ENCODE measurements at regions not wholly inside any gene's neighbourhood (a gene's known extent, or its start where the extent isn't known, plus 50 kb on each side); places are given as distances from the start of the nearest gene placed in this dataset.

DNA sequence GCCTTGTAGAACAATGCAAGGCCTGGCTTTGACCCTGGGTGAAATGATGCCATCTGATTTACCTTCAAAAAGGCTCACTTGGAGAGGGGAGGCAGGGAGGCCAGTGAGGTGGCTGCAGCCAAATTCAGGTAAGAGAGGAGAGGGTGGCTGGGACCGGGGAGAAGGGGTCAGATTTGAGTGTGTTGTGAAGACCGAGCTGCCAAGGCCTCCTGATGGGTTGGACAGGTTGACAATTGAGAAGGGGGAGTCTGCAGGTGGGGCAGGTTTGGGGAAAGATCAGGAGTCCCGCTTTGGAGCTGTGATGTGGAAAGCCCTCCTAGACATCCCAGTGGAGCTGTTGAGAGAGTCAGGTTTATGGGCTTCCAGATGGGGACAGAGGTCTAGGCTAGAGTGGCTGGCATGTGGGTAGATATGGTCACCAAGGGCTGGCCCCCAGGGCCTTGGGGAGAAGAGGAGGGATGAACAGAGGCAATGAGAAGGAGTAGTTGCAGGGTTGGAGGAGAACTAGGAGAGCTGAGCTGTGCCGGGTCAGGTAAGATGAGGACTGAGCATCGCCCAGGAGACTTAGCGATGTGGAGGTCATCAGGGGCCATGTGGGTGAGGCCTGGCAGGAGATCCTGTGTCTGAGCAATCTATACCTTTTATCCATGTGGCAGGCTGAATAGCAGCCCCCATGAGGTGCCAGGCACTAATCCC is 70.5 kb upstream of the TOX2 start:
- POLR2A ChIA-PET, result no interaction called here
- intact Hi-C loops (cut with micrococcal nuclease; ENCODE audit: unreplicated experiment), result no loop called here

DNA sequence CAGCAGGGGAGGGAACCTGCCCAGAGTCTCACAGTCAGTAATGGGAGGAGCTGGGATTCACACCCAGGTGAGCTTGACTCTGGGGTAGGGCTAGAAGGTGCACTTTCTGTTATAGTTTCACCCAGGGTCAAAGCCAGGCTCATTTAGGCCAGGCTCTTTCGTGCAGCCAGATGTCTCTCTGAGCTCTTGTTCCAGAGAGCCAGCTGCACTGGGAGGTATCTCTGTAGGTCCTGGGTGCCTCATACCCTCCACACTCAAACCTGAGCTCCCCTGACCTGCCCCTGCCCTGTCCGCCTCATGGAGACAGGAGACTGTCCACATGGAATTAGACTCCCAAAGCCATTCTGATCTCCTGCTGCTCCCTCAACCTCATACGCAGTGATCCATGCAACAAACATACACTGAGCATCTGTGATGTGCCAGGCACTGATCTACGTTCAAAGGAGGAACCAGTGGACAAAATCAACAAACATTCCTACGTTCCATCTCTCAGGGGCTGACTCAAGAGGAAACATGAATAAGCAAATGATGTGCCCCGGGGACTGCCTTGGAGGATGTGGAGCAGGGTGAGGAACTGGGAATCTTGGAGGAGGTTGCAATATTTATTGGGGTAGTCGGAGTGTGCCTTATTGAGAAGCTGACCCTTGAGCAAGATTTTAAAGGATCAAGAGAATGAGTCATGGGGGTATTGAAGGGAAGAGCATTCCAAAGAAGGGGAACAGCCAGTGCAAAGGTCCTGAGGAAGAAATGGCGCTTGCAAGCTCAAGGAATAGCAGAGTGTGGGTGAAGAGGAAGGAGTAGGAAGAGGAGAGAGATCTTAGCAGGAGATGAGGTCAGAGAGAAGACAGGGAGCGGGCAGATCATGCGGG is 71.3 kb upstream of the TOX2 start:
- Histone ChIP-seq H3K9me2 (ENCODE audit: insufficient read depth, low read length) (no peaks in the 10 kb centered on the region), H2AFZ (ENCODE audit: low read length) (no peak overlapping the region), H3K9me3 (ENCODE audit: low read length) (no peaks in the 10 kb centered on the region), H3K4me1 (ENCODE audit: insufficient read depth, low read length, poor library complexity, severe bottlenecking) (no peaks in the 10 kb centered on the region), H3K79me2 (ENCODE audit: insufficient read depth, low read depth, low read length) (no peaks in the 10 kb centered on the region), H3K4me3 (ENCODE audit: low read depth, low read length, poor library complexity, severe bottlenecking) (no peak overlapping the region), H3K4me2 (ENCODE audit: low read length) (no peak overlapping the region), H4K20me1 (ENCODE audit: insufficient read depth, low read length) (no peaks in the 10 kb centered on the region), H3K27ac (ENCODE audit: low read depth, low read length, poor library complexity, severe bottlenecking) (no peak overlapping the region), H3K36me3 (ENCODE audit: insufficient read depth, low read length) (no peaks in the 10 kb centered on the region)
- no peak for DNase-seq (ENCODE audit: low spot score)
- intact Hi-C loops (cut with micrococcal nuclease; ENCODE audit: unreplicated experiment), result no loop called here
- POLR2A ChIA-PET, result no interaction called here
- BruUV-seq (replicated peaks), result no TSS peak
- CTCF ChIA-PET (ENCODE audit: unreplicated experiment), result no interaction called here
- no peak for TF ChIP-seq EZH2phosphoT487 (IDR thresholded peaks at IDR 0.05; ENCODE audit: borderline replicate concordance, low read depth, low read length)
- TF ChIP-seq, protein P1, sequence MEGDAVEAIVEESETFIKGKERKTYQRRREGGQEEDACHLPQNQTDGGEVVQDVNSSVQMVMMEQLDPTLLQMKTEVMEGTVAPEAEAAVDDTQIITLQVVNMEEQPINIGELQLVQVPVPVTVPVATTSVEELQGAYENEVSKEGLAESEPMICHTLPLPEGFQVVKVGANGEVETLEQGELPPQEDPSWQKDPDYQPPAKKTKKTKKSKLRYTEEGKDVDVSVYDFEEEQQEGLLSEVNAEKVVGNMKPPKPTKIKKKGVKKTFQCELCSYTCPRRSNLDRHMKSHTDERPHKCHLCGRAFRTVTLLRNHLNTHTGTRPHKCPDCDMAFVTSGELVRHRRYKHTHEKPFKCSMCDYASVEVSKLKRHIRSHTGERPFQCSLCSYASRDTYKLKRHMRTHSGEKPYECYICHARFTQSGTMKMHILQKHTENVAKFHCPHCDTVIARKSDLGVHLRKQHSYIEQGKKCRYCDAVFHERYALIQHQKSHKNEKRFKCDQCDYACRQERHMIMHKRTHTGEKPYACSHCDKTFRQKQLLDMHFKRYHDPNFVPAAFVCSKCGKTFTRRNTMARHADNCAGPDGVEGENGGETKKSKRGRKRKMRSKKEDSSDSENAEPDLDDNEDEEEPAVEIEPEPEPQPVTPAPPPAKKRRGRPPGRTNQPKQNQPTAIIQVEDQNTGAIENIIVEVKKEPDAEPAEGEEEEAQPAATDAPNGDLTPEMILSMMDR (conservative IDR thresholded peaks at IDR 0.05; ENCODE audit: low read length), result no peak

More for the DNA sequence above, 70.5 kb upstream of the TOX2 start:
- no TSS peak for BruUV-seq (replicated peaks)
- Histone ChIP-seq H3K79me2 (ENCODE audit: insufficient read depth, low read depth, low read length) (no peaks in the 10 kb centered on the region), H3K36me3 (ENCODE audit: insufficient read depth, low read length) (no peaks in the 10 kb centered on the region), H3K9me2 (ENCODE audit: insufficient read depth, low read length) (no peaks in the 10 kb centered on the region), H3K27ac (ENCODE audit: low read depth, low read length, poor library complexity, severe bottlenecking) (no peak overlapping the region), H2AFZ (ENCODE audit: low read length) (no peak overlapping the region), H3K4me2 (ENCODE audit: low read length) (no peak overlapping the region), H3K4me3 (ENCODE audit: low read depth, low read length, poor library complexity, severe bottlenecking) (no peak overlapping the region), H3K9me3 (ENCODE audit: low read length) (no peaks in the 10 kb centered on the region), H3K4me1 (ENCODE audit: insufficient read depth, low read length, poor library complexity, severe bottlenecking) (no peaks in the 10 kb centered on the region), H4K20me1 (ENCODE audit: insufficient read depth, low read length) (no peaks in the 10 kb centered on the region)
- CTCF ChIA-PET (ENCODE audit: unreplicated experiment), result no interaction called here
- TF ChIP-seq, protein P1 (conservative IDR thresholded peaks at IDR 0.05; ENCODE audit: low read length), result no peak
- TF ChIP-seq EZH2phosphoT487 (IDR thresholded peaks at IDR 0.05; ENCODE audit: borderline replicate concordance, low read depth, low read length), result no peak
- DNase-seq (ENCODE audit: low spot score), result no peak

All from OCI-LY7 (cell line).